ENCODE measurements at regions not wholly inside any gene's neighbourhood (a gene's known extent, or its start where the extent isn't known, plus 50 kb on each side); places are given as distances from the start of the nearest gene placed in this dataset.

DNA sequence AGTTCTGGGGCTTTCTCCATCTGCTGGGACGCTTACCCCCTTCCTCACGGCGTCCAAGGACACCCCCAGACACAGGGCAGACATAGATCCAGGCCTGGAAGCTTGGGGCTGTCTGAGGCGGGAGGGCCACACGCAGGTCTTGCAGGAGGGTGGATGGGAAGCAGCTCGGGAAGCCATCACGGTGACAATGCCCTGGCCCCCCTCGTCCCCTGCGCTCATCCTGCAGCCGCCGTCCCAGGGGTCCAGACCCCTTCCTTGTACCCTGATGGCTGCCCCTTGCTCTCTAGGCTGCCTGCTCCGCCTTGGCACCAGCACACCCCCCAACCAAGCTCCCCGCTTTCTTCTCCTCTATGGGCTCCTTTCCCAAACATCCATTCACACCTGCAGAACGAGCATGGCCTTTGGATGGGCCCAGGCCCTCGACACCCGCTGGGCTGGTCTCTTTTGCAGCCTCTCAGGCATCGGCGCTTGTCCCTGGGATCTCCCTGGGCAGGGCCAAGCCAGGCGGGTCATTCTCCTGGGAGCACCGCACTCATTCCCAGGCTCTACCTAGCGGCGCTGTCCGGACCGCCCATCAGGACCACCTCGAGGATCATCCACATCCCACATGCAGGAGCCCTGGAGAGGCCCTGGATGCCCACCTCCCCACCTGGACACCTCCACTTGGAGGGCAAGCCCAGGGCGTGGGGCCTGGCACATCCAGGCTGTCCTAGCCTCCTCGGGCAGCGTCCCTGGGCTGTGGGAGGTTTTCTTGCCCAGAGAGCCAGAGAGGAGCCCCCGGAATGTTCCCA, 274.9 kb downstream of the NDUFA10 start:
- no peaks in the 10 kb centered on the region for H3K36me3 ChIP-seq
- no peak overlapping the region for H3K4me3 ChIP-seq (ENCODE audit: low read depth, low read length)
- H3K27me3 ChIP-seq, result peaks cover 11% of the 10 kb centered on the region
- DNase-seq, result no peak
- no peaks in the 10 kb centered on the region for H3K9me3 ChIP-seq
- H3K4me1 ChIP-seq, result no peaks in the 10 kb centered on the region
- TF ChIP-seq, protein P1, sequence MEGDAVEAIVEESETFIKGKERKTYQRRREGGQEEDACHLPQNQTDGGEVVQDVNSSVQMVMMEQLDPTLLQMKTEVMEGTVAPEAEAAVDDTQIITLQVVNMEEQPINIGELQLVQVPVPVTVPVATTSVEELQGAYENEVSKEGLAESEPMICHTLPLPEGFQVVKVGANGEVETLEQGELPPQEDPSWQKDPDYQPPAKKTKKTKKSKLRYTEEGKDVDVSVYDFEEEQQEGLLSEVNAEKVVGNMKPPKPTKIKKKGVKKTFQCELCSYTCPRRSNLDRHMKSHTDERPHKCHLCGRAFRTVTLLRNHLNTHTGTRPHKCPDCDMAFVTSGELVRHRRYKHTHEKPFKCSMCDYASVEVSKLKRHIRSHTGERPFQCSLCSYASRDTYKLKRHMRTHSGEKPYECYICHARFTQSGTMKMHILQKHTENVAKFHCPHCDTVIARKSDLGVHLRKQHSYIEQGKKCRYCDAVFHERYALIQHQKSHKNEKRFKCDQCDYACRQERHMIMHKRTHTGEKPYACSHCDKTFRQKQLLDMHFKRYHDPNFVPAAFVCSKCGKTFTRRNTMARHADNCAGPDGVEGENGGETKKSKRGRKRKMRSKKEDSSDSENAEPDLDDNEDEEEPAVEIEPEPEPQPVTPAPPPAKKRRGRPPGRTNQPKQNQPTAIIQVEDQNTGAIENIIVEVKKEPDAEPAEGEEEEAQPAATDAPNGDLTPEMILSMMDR (IDR thresholded peaks at IDR 0.05; ENCODE audit: low read depth, low read length), result no peak

DNA sequence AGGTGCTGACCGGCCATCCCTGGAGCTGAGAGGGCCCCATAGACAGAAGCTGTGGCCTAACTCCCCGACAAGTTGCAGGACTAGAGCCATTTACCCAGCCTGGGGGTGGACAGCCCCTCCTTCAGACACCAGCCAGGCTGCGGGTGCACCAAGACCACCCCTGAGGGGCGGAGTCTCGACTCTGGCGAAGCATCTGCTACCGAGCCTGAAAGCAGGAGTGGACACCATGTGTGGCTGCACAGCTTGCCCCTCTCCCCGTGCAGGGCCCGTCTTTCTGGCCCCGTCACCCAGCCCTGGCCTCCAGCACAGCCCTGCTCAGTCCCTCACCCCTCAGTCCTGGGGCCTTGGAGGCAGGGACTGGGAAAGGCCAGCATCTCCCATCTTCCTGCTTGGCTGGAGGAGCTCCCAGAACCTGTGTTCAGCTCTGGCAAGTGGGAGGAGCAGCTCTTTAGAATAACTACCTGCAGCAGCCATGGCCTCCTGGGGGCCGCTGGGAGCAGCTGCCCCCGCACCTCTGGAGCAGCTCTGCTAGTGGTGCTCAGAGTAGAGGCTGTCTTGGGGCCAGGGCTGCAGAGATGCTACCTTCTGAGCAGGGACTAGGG, 275.8 kb downstream of the NDUFA10 start:
- Histone ChIP-seq H3K36me3 (no peaks in the 10 kb centered on the region), H3K4me1 (no peaks in the 10 kb centered on the region), H3K4me3 (ENCODE audit: low read depth, low read length) (no peak overlapping the region), H3K9me3 (no peaks in the 10 kb centered on the region), H3K27me3 (peaks cover 14% of the 10 kb centered on the region)
- TF ChIP-seq, protein P1 (IDR thresholded peaks at IDR 0.05; ENCODE audit: low read depth, low read length), result no peak
- DNase-seq, result no peak

DNA sequence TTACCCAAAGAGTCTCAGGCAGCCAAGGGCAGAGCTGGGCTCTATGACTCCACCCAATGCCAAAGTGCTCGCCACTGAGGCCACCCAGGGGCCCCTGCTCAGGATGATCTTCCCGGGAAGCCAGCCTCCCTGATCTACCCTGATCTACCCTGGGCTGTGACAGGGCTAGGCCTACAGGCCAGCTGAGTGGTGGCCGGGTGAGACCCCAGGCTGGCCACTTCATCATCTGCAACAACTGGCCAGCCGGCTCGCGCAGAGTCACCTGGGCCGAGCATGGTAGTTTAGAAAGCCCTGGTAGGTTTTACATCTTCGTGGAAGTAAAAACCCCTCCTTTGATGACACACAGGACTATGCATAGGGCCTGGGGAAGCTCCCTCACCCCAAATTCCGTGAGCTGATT, 276.3 kb downstream of the NDUFA10 start:
- H3K27me3 ChIP-seq, result peaks cover 14% of the 10 kb centered on the region
- no peaks in the 10 kb centered on the region for H3K4me1 ChIP-seq
- H3K36me3 ChIP-seq, result no peaks in the 10 kb centered on the region
- TF ChIP-seq, protein P1 (IDR thresholded peaks at IDR 0.05; ENCODE audit: low read depth, low read length), result no peak
- no peak overlapping the region for H3K4me3 ChIP-seq (ENCODE audit: low read depth, low read length)
- H3K9me3 ChIP-seq, result no peaks in the 10 kb centered on the region
- DNase-seq, result no peak

DNA sequence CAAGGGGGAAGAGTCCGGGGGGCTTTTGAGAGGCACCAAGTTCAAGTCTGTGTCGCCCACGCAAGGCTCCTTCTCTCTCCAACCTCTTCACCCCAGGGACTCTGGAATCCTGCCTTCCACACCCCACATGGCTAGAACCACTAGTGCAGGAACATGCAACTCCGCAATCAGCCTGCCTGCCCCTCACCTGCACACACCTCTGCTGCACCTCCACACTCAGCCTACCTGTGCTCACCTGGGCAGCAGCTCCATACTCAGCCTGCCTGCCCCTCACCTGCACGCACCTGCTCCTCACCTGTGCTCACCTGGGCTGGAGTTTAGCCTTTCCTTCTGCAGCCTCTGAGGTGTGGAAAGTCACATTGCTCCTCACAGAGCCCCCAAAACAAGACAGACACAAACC, 277.4 kb downstream of the NDUFA10 start:
- Histone ChIP-seq H3K36me3 (no peaks in the 10 kb centered on the region), H3K4me3 (ENCODE audit: low read depth, low read length) (no peak overlapping the region), H3K4me1 (no peaks in the 10 kb centered on the region), H3K9me3 (no peaks in the 10 kb centered on the region), H3K27me3 (peaks cover 14% of the 10 kb centered on the region)
- TF ChIP-seq, protein P1 (IDR thresholded peaks at IDR 0.05; ENCODE audit: low read depth, low read length), result no peak
- DNase-seq, result no peak

DNA sequence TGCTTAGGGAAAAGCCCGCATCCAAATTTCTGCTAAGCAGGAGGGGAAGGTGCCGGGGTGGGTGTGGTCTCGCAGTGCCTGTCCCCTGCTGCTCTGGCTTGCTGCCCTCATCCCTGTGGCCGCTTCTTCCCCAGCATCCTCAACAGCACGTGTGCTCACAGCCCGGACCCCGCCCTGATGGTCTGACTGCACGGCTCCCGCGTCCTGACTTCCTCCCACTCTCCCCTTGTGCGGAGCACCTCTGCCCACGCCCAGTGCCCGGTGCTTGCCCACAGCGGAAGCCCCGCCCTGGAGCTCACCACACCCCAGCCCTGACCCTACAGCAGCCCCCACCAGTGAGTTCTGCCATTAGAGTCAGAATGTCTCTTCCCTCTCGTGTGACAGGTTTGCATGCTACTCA, 277.9 kb downstream of the NDUFA10 start:
- Histone ChIP-seq H3K4me1 (no peaks in the 10 kb centered on the region), H3K36me3 (no peaks in the 10 kb centered on the region), H3K27me3 (peaks cover 14% of the 10 kb centered on the region), H3K4me3 (ENCODE audit: low read depth, low read length) (no peak overlapping the region), H3K9me3 (no peaks in the 10 kb centered on the region)
- DNase-seq, result no peak
- TF ChIP-seq, protein P1 (IDR thresholded peaks at IDR 0.05; ENCODE audit: low read depth, low read length), result no peak
